Keratinocyte (primary cell): ENCODE measurements at regions not wholly inside any gene's neighbourhood (a gene's known extent, or its start where the extent isn't known, plus 50 kb on each side); places are given as distances from the start of the nearest gene placed in this dataset.

Experiments
- EZH2 ChIP-seq: IDR thresholded peaks from one replicate; pipeline ENCODE4 v1.6.1; 2012; ENCODE audit warnings: inconsistent platforms, mild to moderate bottlenecking, low read length, moderate library complexity
- TF ChIP-seq, protein P1 (sequence below), 3 experiments: IDR thresholded peaks in 1 of 3; conservative IDR thresholded peaks in 1 of 3; optimal IDR thresholded peaks in 1 of 3; 2 replicates in 2 of 3; 3 replicates in 1 of 3; pipeline versions ENCODE3 to v1.5.1; 2011; ENCODE audit warnings: low read length in 3 of 3, mild to moderate bottlenecking in 3 of 3, moderate library complexity in 2 of 3, control low read depth in 1 of 3, inconsistent platforms in 1 of 3; ENCODE audit not compliant: insufficient read depth in 2 of 3; ENCODE audit errors: extremely low read depth in 1 of 3

GRCh38 chr6:8627085-8627861, 191.9 kb upstream of the SLC35B3 start:
- TF ChIP-seq, protein P1, sequence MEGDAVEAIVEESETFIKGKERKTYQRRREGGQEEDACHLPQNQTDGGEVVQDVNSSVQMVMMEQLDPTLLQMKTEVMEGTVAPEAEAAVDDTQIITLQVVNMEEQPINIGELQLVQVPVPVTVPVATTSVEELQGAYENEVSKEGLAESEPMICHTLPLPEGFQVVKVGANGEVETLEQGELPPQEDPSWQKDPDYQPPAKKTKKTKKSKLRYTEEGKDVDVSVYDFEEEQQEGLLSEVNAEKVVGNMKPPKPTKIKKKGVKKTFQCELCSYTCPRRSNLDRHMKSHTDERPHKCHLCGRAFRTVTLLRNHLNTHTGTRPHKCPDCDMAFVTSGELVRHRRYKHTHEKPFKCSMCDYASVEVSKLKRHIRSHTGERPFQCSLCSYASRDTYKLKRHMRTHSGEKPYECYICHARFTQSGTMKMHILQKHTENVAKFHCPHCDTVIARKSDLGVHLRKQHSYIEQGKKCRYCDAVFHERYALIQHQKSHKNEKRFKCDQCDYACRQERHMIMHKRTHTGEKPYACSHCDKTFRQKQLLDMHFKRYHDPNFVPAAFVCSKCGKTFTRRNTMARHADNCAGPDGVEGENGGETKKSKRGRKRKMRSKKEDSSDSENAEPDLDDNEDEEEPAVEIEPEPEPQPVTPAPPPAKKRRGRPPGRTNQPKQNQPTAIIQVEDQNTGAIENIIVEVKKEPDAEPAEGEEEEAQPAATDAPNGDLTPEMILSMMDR (optimal IDR thresholded peaks at IDR 0.05 in 1 of 3, IDR thresholded peaks at IDR 0.05 in 1 of 3, conservative IDR thresholded peaks at IDR 0.05 in 1 of 3; ENCODE audit: extremely low read depth in 1 of 3, insufficient read depth in 2 of 3, low read length in 3 of 3) = no peak
- TF ChIP-seq EZH2 = no peak
